HG02970 (cell line): ENCODE measurements at regions not wholly inside any gene's neighbourhood (a gene's known extent, or its start where the extent isn't known, plus 50 kb on each side); places are given as distances from the start of the nearest gene placed in this dataset.
"Not testable (repeated sequence)": the region's sequence is repeated elsewhere in the genome, so short reads cannot be mapped to it uniquely, and the experiment has no call there.

Experiments used
- ATAC-seq: cut with Tn5 transposase; IDR thresholded peaks from one replicate; pipeline ENCODE4 v1.9.1; 2021; ENCODE audit warnings: mild to moderate bottlenecking, moderate library complexity, moderate number of reproducible peaks; ENCODE audit not compliant: unreplicated experiment, low FRiP score

DNA sequence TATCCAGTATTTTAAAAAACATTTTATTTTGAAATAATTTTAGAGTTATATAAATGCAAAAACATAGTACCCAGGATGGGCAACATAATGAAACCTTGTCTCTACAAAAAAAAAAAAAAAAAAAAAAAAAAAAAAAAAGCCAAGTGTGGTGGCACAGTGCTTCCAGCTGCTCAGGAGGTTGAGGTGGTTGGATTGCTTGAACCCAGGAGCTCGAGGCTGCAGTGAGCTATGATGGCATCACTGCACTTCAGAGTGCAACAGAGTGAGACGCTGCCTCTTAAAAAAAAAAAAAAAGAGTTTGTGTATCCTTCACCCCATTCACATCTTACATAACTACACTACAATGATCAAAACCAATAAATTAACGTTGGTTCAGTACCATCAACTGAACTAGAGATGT is 115.6 kb upstream of the KIF26B start:
- ATAC-seq, result no peak

GRCh38 chr1:245036102-245036501 is 118.7 kb upstream of the KIF26B start:
- ATAC-seq, result no peak

DNA sequence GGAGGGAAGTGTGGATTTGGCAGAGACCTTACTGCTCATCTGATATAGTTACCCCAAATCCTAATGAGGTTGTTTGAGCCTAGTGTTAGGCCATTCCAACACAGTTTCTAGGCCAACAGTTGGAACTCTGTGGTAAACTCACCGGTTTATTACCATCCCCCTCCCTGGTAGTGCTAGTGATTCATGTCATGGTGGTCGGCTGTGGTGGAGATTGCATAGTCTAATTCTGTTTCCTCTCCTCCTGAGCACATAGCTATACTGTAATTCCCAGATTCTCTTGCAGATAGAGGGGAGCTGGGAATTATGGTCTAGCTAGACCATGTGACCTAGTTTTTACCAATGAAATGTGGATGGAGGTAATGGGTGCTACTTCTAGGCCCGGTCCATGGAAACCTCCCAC is 123.7 kb upstream of the KIF26B start:
- no peak for ATAC-seq

DNA sequence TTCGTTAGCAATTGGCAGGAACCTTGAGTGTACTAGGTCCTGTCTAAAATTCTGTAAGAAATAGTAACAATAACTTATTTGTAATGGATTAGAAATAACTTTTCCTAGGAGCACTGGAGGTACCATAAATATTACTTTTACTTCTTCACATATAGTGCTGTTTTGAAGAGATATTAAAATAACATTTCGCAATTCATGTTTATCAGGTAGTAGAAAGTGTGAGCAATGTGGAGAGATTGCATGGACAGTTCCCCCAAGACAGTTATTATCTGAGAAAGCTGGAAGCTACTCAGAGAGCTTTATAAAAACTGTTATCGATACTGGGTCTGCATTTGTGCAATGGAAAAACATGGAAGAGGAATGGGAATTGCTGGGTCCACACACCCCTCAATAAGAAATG is 128.5 kb upstream of the KIF26B start:
- ATAC-seq, result no peak

- no peak for ATAC-seq
Measured at GRCh38 chr1:245025525-245025924, 129.3 kb upstream of the KIF26B start.

GRCh38 chr1:245023222-245023621 is 131.6 kb upstream of the KIF26B start:
- no peak for ATAC-seq

DNA sequence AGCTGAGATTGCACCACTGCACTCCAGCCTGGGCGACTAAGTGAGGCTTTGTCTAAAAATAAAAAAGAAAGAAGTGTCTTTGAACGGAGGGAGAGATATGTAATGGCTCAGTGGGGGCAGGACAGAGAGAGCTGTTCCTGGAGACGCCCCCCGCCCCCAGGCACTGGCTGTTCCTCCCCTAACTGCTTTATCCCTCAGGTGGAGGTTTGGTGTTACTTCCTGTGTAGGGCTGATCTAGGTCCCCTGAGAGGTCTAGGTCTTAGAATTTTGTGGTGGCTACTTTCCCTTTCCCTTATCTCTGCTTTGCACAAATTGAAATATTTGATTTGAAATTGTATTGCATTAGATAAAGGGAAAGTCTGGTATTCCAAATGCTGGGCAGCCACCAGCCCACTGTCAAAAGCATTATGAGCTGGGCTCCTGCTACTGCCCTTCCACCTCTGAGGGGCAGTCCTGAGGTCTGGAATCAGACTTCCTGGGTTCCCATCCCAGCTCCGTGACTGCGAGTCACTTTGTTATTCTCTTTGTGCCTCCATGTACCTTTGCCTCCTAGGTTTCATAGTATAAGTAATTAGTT is 134.8 kb upstream of the KIF26B start:
- ATAC-seq, result no peak

DNA sequence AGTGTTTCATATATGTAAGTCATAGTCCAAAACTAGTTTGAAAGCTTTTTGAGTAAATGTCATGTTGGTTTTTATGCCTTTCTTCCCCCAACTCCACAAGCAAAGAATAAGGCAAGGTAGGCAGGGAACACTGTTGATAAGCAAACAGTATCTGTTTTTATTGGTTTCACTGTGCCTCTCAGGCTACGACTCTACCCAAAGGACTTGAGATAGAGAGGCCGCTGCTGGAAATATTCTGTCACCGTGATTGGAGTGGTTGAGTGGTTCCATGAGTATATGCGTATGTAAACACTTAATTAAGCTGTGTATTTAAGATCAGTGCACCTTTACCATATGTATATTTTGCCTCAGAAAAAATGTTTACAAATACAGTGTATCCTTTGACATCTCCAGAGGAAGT is 138.1 kb upstream of the KIF26B start:
- ATAC-seq, result no peak

- ATAC-seq, result no peak
Measured at GRCh38 chr1:245015031-245015430, 139.8 kb upstream of the KIF26B start.

GRCh38 chr1:245014247-245015029 is 140.3 kb upstream of the KIF26B start:
- no peak for ATAC-seq

- no peak for ATAC-seq
Measured at GRCh38 chr1:245010018-245010614, 144.7 kb upstream of the KIF26B start.

GRCh38 chr1:245008761-245009160 is 144.4 kb upstream of the HNRNPU start:
- ATAC-seq, result no peak

DNA sequence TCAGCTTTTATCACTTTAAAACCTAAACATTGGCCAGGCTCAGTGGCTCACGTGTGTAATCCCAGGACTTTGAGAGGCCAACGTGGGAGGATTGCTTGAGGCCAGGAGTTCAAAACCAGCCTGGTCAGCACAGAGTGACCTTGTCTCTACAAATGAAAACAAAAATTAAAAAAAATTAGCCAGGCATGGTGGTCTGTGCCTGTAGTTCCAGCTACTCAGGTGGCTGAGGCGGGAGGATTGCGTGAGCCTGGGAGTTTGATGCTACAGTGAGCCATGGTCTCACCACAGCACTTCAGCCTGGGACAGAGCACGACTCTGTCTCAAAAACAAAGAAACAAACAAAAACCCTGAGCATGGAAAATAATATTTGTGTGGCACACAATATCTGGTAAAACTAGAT is 143.5 kb upstream of the HNRNPU start:
- ATAC-seq, result no peak

GRCh38 chr1:245003246-245003645 is 138.9 kb upstream of the HNRNPU start:
- ATAC-seq, result no peak

GRCh38 chr1:245001252-245001651 is 136.9 kb upstream of the HNRNPU start:
- ATAC-seq, result no peak

DNA sequence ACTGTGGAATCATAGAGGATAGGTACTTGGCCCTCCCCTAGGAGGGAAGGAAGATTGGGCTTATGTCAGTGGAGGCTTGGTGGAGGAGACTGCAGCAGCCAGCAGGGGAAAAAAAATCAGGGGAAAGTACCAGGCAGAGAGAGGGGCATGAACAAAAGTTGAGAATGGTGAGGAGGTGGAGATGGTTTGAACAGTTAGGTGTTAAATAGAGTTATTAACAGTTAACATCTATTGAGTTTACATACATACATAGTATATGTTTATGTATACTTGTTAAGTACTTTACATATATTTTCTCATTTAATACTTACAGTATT is 136.5 kb upstream of the HNRNPU start:
- no peak for ATAC-seq

DNA sequence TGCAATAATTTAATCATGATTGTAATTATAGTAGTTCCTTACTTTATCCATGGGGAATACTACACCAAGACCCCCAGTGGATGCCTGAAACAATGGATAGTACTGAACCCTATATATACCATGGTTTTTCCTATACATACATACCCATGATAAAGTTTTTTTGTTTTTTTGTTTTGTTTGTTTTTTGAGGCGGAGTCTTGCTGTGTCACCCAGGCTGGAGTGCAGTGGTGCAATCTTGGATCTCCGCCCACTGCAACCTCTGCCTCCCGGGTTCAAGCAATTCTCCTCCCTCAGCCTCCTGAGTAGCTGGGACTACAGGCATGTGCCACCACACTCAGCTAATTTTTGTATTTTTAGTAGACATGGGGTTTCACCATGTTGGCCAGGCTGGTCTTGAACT is 135.3 kb upstream of the HNRNPU start:
- ATAC-seq, result not testable (repeated sequence)

DNA sequence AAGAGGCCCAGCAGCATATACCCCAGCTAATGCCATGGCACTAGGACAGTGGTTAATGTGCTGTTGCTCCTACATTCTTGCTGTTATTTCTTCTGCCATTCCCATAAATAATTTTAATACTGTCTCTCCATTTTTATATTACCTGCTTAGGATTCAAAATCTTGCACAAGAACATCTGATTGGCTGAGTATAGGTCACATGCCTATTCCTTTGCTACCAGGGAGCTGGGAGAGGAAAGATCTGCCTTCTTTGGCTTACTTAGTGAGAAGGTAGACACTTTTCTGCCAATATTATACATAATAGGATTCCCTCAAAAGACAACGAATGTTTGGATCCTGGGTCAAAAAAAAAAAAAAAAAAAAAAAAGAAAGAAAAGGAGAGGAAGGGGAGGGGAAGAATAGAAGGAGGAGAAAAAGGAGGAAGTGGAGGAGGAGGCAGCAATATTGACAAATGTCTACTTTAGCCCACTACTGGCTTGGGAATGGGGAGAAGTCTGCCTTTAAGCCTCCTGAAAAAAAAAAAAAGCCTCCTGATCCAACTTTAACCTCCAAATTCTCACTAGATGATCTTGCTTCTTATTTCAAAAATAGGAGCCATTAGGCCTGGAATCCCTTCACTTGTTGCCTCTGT is 134.5 kb upstream of the HNRNPU start:
- no peak for ATAC-seq

DNA sequence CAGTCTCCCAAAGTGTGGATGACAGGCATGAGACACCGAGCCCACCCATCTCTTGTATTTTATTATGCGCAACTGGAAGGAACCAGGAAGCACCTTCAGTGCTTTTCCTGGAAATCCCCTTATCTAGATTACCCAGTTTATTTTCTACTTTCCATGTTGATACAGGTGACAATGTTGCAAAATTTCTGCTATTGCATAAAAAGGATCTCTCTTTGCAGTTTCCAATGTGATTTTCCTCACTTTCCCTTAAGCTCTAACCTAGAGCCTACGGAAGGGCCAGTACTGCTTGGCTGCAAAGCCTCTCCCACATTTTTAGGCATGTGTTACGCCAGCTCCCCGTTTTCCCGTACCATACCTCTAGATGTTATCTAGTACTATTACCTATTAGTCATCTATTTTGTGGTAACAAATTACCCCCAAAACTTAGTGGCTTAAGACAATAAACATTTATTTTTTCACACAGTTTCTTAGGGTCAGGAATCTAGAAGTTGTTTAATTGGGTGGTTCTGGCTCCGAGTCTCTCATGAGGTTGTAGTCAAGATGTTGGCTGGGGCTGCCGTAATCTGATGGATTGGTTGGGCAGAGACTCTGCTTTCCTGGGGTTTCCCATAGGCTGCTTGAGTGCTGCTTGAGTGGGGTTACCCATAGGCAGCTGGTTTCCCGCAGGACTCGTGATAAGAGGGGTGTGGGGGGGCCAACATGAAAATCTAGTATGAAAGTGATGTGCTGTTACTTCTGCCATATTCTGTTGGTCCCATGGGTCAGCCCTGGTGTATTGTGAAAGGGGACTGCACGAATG is 131.5 kb upstream of the HNRNPU start:
- no peak for ATAC-seq

DNA sequence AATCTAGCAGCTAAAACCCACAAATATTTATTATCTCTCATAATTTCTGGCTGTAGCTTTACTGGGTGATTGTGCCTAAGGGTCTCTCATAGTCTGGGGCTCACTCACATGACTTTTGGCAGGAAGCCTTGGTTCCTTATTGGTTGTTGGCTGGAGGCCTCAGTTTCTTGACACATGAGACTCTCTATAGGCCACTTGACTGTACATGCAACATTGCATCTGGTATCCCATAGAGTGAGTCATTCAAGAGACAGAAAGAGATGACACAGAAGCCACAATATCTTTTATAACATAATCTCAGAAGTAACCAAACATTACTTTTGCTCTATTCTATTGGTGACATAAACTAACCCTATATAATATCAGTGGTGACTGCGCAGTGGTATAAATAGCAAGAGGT is 128.5 kb upstream of the HNRNPU start:
- ATAC-seq, result no peak

DNA sequence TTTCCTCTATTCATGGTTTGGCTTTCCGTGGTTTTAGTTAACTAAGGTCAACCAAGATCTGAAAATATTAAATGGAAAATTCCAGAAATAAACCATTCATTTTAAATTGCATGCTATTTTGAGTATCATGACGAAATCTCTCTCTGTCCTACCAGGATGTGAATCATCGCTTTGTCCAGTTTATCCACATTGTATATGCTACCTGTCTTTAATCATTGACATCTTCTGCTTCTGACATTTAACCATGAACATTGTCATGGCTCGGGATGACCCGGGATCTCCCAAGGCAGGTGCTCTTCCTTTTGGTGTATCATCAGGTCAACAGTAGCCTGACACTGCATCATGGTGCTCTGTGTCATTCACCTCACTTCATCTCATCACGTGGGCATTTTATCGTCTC is 125.5 kb upstream of the HNRNPU start:
- ATAC-seq, result no peak
